ENCODE measurements at regions not wholly inside any gene's neighbourhood (a gene's known extent, or its start where the extent isn't known, plus 50 kb on each side); places are given as distances from the start of the nearest gene placed in this dataset.

DNA sequence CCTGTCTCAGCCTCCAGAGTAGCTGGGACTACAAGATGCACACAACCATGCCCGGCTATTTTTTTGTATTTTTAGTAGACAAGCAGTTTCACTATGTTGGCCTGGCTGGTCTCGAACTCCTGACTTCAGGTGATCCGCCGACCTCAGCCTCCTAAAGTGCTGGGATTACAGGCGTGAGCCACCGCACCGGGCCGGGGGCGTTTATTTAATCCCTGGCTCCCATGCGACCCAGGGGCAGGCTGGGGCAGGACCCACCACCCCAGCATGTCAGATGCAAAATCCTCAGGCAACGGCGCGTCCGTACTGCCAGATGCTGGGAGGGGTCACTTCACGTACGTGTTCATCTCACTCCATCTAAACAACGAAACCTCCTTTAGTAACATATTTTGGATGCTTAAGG is 518.7 kb upstream of the NOX3 start:
- peaks cover 0 to 6% (median 0%) of the 10 kb centered on the region in 3 donors for H3K27me3 Mint-ChIP-seq
- H3K4me1 Mint-ChIP-seq, result peaks cover 23 to 26% (median 25%) of the 10 kb centered on the region in 3 donors
- DNase-seq (no peak), ATAC-seq (ENCODE audit: low read depth in 2 of 2) (no peak)
- H3K4me3 Mint-ChIP-seq, result peak overlapping the region in 7 of 8 donors; percentile 7 to 97 (median 90)
- H3K27ac Mint-ChIP-seq, result peak overlapping the region in 2 of 6 donors; percentile 90 to 92
- H3K36me3 Mint-ChIP-seq, result no peaks in the 10 kb centered on the region
- no peaks in the 10 kb centered on the region for H3K9me3 Mint-ChIP-seq

DNA sequence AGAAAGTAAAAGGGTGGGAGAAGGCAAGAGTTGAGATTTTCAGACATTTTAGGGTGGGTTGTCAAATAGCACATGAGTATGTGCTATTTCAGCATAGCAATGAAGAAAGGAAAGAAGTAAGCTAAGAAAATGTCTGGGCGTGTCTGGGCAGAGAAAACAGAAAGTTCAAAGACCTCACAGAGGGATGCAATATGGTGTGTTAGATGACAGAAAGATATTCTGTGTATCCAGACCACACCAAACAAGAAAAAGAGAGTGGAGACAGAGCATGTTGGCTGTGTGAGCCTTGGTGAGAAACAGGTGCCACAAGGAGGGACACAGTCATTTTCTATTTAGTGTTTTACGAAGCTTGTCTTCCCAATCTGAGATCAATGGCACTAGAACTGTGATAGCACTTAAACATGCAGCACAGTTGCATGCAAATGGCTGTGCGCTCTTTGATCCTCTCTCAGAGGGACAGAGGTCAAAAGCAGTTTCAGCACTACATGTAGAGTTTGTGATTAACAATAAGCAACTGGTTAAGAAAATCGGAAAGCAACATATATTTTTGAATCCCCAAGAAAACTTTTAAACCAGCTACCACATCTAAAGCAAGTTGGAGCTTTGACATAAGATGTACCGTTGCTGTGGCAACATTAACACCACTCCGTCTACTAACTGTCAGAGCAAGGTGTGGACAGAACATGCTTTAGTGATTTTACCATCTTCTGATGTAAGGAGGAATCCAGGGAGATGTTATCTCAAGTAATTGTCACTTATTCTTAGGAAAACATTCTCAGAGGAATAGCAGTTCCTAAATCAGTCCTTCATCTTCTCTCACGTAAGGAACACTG is 515.5 kb upstream of the NOX3 start:
- no peak for ATAC-seq (ENCODE audit: low read depth in 2 of 2)
- H3K27ac Mint-ChIP-seq, result no peak overlapping the region
- peaks cover 0 to 5% (median 4%) of the 10 kb centered on the region in 7 donors for H3K9me3 Mint-ChIP-seq
- no peak for DNase-seq
- peaks cover 23 to 26% (median 25%) of the 10 kb centered on the region in 3 donors for H3K4me1 Mint-ChIP-seq
- H3K27me3 Mint-ChIP-seq, result no peaks in the 10 kb centered on the region
- H3K4me3 Mint-ChIP-seq, result no peak overlapping the region
- H3K36me3 Mint-ChIP-seq, result peaks cover 0 to 7% of the 10 kb centered on the region in 2 donors

- H3K27me3 Mint-ChIP-seq, result no peaks in the 10 kb centered on the region
- peaks cover 0 to 5% (median 4%) of the 10 kb centered on the region in 7 donors for H3K9me3 Mint-ChIP-seq
- ATAC-seq (ENCODE audit: low read depth in 2 of 2) (no peak), DNase-seq (no peak)
- peaks cover 23 to 26% (median 25%) of the 10 kb centered on the region in 3 donors for H3K4me1 Mint-ChIP-seq
- H3K4me3 Mint-ChIP-seq, result no peak overlapping the region
- H3K36me3 Mint-ChIP-seq, result peaks cover 0 to 7% of the 10 kb centered on the region in 2 donors
- no peak overlapping the region for H3K27ac Mint-ChIP-seq
Observed at GRCh38 chr6:155970472-155970871, 514.8 kb upstream of the NOX3 start.

DNA sequence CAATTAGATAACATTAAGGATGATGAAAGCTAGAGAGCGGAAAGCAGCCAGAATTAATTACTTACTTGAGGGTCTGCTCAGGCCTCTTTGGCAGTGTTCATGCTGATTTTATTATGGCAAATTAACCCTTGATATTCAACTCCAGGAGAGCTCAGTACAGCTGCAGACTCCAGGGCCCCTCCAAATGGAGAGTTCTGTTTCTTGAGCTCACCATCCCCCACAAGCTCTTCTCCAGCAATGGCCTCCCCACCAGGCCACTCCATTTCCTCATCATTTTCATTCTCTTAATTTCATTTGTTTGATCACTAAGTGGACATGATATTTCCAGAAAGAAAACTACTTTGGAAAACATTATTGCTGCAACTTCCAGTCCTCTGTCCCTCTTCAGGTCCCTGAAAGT is 513.3 kb upstream of the NOX3 start:
- peak overlapping the region in 2 of 6 donors; percentile 6 to 12 for H3K27ac Mint-ChIP-seq
- peaks cover 19 to 23% (median 21%) of the 10 kb centered on the region in 3 donors for H3K4me1 Mint-ChIP-seq
- no peaks in the 10 kb centered on the region for H3K27me3 Mint-ChIP-seq
- no peak for DNase-seq
- peaks cover 0 to 7% of the 10 kb centered on the region in 2 donors for H3K36me3 Mint-ChIP-seq
- ATAC-seq (ENCODE audit: low read depth in 2 of 2), result no peak
- no peak overlapping the region for H3K4me3 Mint-ChIP-seq
- H3K9me3 Mint-ChIP-seq, result peaks cover 0 to 5% (median 4%) of the 10 kb centered on the region in 7 donors

GRCh38 chr6:155967322-155967721 is 511.7 kb upstream of the NOX3 start:
- peaks cover 0 to 7% of the 10 kb centered on the region in 2 donors for H3K36me3 Mint-ChIP-seq
- no peak for ATAC-seq (ENCODE audit: low read depth in 2 of 2)
- no peak overlapping the region for H3K27ac Mint-ChIP-seq
- H3K9me3 Mint-ChIP-seq, result peaks cover 0 to 5% (median 4%) of the 10 kb centered on the region in 7 donors
- no peak for DNase-seq
- H3K4me3 Mint-ChIP-seq, result no peak overlapping the region
- no peaks in the 10 kb centered on the region for H3K27me3 Mint-ChIP-seq
- H3K4me1 Mint-ChIP-seq, result peaks cover 5 to 7% (median 6%) of the 10 kb centered on the region in 3 donors

- Mint-ChIP-seq H3K4me3 (no peak overlapping the region), H3K36me3 (peaks cover under 1 to 7% of the 10 kb centered on the region in 2 donors), H3K4me1 (no peaks in the 10 kb centered on the region), H3K27ac (no peak overlapping the region), H3K27me3 (no peaks in the 10 kb centered on the region), H3K9me3 (peaks cover 7 to 11% (median 7%) of the 10 kb centered on the region in 7 donors)
- DNase-seq, result no peak
- no peak for ATAC-seq (ENCODE audit: low read depth in 2 of 2)
Observed at GRCh38 chr6:155964544-155964943, 508.9 kb upstream of the NOX3 start.

GRCh38 chr6:155962276-155962675 is 506.6 kb upstream of the NOX3 start:
- Mint-ChIP-seq H3K9me3 (peaks cover 3 to 17% (median 9%) of the 10 kb centered on the region in 7 donors), H3K27ac (no peak overlapping the region), H3K36me3 (peaks cover 0 to 6% of the 10 kb centered on the region in 2 donors), H3K4me1 (no peaks in the 10 kb centered on the region), H3K27me3 (no peaks in the 10 kb centered on the region), H3K4me3 (no peak overlapping the region)
- DNase-seq, result no peak
- ATAC-seq (ENCODE audit: low read depth in 2 of 2), result no peak

- Mint-ChIP-seq H3K27ac (no peak overlapping the region), H3K9me3 (peaks cover 3 to 17% (median 11%) of the 10 kb centered on the region in 7 donors), H3K4me3 (no peak overlapping the region), H3K27me3 (no peaks in the 10 kb centered on the region), H3K36me3 (peaks cover 0 to 6% of the 10 kb centered on the region in 2 donors), H3K4me1 (peaks cover 0 to 6% (median 3%) of the 10 kb centered on the region in 3 donors)
- ATAC-seq (ENCODE audit: low read depth in 2 of 2), result no peak
- DNase-seq, result no peak
Observed at GRCh38 chr6:155959898-155960495, 504.4 kb upstream of the NOX3 start.

- Mint-ChIP-seq H3K4me3 (no peak overlapping the region), H3K4me1 (peaks cover 0 to 7% (median 5%) of the 10 kb centered on the region in 3 donors), H3K27ac (peak overlapping the region in 1 of 6 donors; percentile 25), H3K27me3 (no peaks in the 10 kb centered on the region), H3K36me3 (peaks cover 0 to 6% of the 10 kb centered on the region in 2 donors), H3K9me3 (peaks cover 5 to 17% (median 11%) of the 10 kb centered on the region in 7 donors)
- no peak for ATAC-seq (ENCODE audit: low read depth in 2 of 2)
- no peak for DNase-seq
Observed at GRCh38 chr6:155958550-155958949, 502.9 kb upstream of the NOX3 start.

- peak overlapping the region in 3 of 6 donors; percentile 0 to 29 (median 5) for H3K27ac Mint-ChIP-seq
- H3K27me3 Mint-ChIP-seq, result no peaks in the 10 kb centered on the region
- ATAC-seq (ENCODE audit: low read depth in 2 of 2), result peak; percentile 92 to 93
- peaks cover 1 to 15% (median 12%) of the 10 kb centered on the region in 7 donors for H3K9me3 Mint-ChIP-seq
- H3K36me3 Mint-ChIP-seq, result peaks cover 6 to 8% of the 10 kb centered on the region in 2 donors
- peak; percentile 8 for DNase-seq
- peak overlapping the region in 1 of 8 donors; percentile 1 for H3K4me3 Mint-ChIP-seq
- peaks cover 3 to 7% (median 5%) of the 10 kb centered on the region in 3 donors for H3K4me1 Mint-ChIP-seq
Observed at GRCh38 chr6:155955038-155955437, 499.4 kb upstream of the NOX3 start.

DNA sequence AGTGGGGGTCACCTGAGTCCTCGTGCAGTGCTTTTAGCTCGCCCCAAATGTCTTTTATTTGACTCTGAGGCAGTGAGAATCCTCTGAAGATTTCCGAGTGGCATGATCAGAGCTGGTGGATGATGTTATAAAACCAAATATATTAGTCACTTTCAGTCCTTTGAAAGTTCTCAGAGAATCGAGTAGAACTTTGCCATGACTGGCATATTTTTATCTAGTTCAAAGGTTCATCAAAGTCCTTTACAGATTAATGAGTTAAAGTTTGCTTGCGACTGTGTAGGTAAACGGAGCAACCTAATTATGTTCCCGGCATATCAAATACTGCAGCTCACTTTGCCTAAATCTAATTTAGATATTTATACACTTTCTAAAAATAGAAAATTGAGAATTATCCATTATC is 498.5 kb upstream of the NOX3 start:
- H3K4me1 Mint-ChIP-seq, result peaks cover 3 to 7% (median 5%) of the 10 kb centered on the region in 3 donors
- DNase-seq (no peak), ATAC-seq (ENCODE audit: low read depth in 2 of 2) (no peak)
- peaks cover 2 to 8% of the 10 kb centered on the region in 2 donors for H3K36me3 Mint-ChIP-seq
- H3K9me3 Mint-ChIP-seq, result peaks cover 1 to 12% (median 5%) of the 10 kb centered on the region in 7 donors
- no peak overlapping the region for H3K4me3 Mint-ChIP-seq
- H3K27me3 Mint-ChIP-seq, result no peaks in the 10 kb centered on the region
- H3K27ac Mint-ChIP-seq, result no peak overlapping the region

GRCh38 chr6:155949256-155949655 is 493.6 kb upstream of the NOX3 start:
- no peak for ATAC-seq (ENCODE audit: low read depth in 2 of 2)
- Mint-ChIP-seq H3K4me3 (no peak overlapping the region), H3K27ac (no peak overlapping the region), H3K4me1 (peaks cover 0 to 3% (median 0%) of the 10 kb centered on the region in 3 donors), H3K9me3 (peaks cover 10 to 30% (median 23%) of the 10 kb centered on the region in 7 donors), H3K27me3 (no peaks in the 10 kb centered on the region), H3K36me3 (peaks cover 19 to 23% of the 10 kb centered on the region in 2 donors)
- DNase-seq, result no peak

- no peak for ATAC-seq (ENCODE audit: low read depth in 2 of 2)
- H3K36me3 Mint-ChIP-seq, result peaks cover 15 to 24% of the 10 kb centered on the region in 2 donors
- H3K9me3 Mint-ChIP-seq, result peaks cover 9 to 32% (median 23%) of the 10 kb centered on the region in 7 donors
- no peak for DNase-seq
- H3K27me3 Mint-ChIP-seq, result no peaks in the 10 kb centered on the region
- no peak overlapping the region for H3K27ac Mint-ChIP-seq
- H3K4me3 Mint-ChIP-seq, result no peak overlapping the region
- H3K4me1 Mint-ChIP-seq, result peaks cover 0 to 3% (median 0%) of the 10 kb centered on the region in 3 donors
Observed at GRCh38 chr6:155946860-155947259, 491.2 kb upstream of the NOX3 start.

All from naive B cell (primary cell).